ENCODE measurements at regions not wholly inside any gene's neighbourhood (a gene's known extent, or its start where the extent isn't known, plus 50 kb on each side); places are given as distances from the start of the nearest gene placed in this dataset.

DNA sequence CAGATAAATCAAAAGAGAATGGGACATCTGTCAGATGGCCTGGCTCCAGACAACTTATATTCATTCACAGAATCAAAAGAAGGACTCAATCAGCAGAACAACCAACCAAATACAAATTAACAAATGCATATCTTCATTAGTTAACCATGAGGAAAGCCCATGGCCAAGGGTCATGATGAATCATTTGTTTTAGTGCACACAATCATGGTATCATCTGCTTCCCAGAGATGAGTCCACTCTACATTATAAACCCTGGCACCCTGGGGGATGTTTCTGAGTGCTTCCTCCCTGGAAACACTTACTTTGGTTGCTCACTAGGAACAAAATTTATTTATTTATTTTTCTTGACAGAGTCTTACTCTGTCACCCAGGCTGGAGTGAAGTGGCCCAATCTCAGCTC lies 453.3 kb upstream of the HS3ST1 start:
- ATAC-seq (no peak), DNase-seq (no peak)
- Histone ChIP-seq H3K4me3 (no peak overlapping the region), H3K4me1 (no peaks in the 10 kb centered on the region), H3K27me3 (no peaks in the 10 kb centered on the region), H3K36me3 (no peaks in the 10 kb centered on the region), H3K9me3 (no peaks in the 10 kb centered on the region), H3K27ac (no peak overlapping the region)
- intact Hi-C loops (cut with DNase I) = no loop called here
- TF ChIP-seq, protein P1, sequence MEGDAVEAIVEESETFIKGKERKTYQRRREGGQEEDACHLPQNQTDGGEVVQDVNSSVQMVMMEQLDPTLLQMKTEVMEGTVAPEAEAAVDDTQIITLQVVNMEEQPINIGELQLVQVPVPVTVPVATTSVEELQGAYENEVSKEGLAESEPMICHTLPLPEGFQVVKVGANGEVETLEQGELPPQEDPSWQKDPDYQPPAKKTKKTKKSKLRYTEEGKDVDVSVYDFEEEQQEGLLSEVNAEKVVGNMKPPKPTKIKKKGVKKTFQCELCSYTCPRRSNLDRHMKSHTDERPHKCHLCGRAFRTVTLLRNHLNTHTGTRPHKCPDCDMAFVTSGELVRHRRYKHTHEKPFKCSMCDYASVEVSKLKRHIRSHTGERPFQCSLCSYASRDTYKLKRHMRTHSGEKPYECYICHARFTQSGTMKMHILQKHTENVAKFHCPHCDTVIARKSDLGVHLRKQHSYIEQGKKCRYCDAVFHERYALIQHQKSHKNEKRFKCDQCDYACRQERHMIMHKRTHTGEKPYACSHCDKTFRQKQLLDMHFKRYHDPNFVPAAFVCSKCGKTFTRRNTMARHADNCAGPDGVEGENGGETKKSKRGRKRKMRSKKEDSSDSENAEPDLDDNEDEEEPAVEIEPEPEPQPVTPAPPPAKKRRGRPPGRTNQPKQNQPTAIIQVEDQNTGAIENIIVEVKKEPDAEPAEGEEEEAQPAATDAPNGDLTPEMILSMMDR (IDR thresholded peaks at IDR 0.05) = no peak
- no peak for TF ChIP-seq POLR2A (IDR thresholded peaks at IDR 0.05)

DNA sequence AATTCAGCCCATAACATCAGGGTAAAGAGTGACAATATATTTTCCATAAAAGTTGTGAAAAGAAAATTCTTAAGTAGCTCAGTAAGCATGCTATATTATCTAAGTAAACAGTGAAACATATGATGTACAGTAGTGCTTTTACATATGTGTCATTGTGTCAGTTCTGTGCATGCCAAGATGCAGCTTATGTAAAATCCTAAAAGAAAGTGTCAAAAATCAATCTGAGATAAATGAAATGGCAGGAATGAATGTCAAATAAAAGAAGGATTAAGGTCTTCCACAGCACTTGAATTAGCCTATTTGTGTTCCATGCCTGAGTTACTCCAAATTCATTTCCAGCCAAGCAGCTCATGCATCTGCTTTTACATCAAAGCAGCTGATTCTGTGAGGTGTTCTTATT lies 452.7 kb upstream of the HS3ST1 start:
- TF ChIP-seq, protein P1 (IDR thresholded peaks at IDR 0.05) = no peak
- no peak for TF ChIP-seq POLR2A (IDR thresholded peaks at IDR 0.05)
- no peaks in the 10 kb centered on the region for H3K27me3 ChIP-seq
- H3K4me1 ChIP-seq = no peaks in the 10 kb centered on the region
- no peak for ATAC-seq
- no peaks in the 10 kb centered on the region for H3K36me3 ChIP-seq
- peaks cover 0 to 2% (median 0%) of the 10 kb centered on the region in 12 donors for H3K9me3 ChIP-seq
- no peak for DNase-seq
- intact Hi-C loops (cut with DNase I) = no loop called here
- H3K27ac ChIP-seq = no peak overlapping the region
- H3K4me3 ChIP-seq = no peak overlapping the region

DNA sequence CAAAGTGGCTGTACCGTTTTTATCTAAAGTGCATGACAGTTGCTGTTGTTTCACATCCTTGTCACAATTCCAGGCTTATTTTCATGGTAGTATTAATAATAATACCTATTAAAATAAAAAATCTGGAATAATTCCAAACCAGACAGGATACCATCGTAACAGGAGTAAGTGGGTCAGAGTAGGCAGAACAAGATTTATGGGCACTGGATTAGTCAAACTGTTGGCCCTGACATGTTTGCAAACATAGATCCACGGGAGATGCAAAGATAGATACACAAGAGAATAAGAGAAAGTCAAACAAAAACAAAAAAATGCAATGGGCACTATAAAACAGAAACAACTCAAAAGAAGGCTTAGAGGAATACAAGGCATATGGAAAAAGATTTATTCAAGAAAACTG lies 449.5 kb upstream of the HS3ST1 start:
- no peak for ATAC-seq
- H3K4me3 ChIP-seq = no peak overlapping the region
- H3K27me3 ChIP-seq = no peaks in the 10 kb centered on the region
- peaks cover 0 to 8% (median 0%) of the 10 kb centered on the region in 12 donors for H3K9me3 ChIP-seq
- no peak overlapping the region for H3K27ac ChIP-seq
- TF ChIP-seq, protein P1 (IDR thresholded peaks at IDR 0.05) = no peak
- TF ChIP-seq POLR2A (IDR thresholded peaks at IDR 0.05) = no peak
- H3K36me3 ChIP-seq = no peaks in the 10 kb centered on the region
- intact Hi-C loops (cut with DNase I) = no loop called here
- 53 to 66% (median 60%) methylated on average over 3 of the region's 3 CpGs for WGBS, 4 donors
- no peaks in the 10 kb centered on the region for H3K4me1 ChIP-seq
- no peak for DNase-seq

DNA sequence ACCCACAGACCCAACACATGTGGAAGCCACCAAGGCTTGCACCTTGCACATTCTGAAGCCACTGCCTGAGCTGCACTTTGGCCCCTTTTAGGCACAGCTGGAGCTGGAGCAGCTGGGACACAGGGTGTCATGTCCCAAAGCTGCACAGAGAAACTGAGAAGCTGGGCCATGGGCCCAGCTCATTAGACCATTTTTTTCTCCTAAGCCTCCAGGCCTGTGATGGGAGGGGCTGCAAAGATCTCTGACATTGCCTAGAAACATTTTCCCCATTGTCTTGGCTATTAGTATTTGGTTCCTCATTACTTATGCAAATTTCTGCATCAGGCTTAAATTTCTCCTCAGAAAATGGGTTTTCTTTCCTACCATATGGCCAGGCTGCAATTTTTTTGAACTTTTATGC lies 447.4 kb upstream of the HS3ST1 start:
- Histone ChIP-seq H3K4me3 (no peak overlapping the region), H3K9me3 (peaks cover 0 to 8% (median 0%) of the 10 kb centered on the region in 12 donors), H3K36me3 (no peaks in the 10 kb centered on the region), H3K27me3 (no peaks in the 10 kb centered on the region), H3K27ac (no peak overlapping the region), H3K4me1 (no peaks in the 10 kb centered on the region)
- ATAC-seq (no peak), DNase-seq (no peak)
- TF ChIP-seq POLR2A (IDR thresholded peaks at IDR 0.05) = no peak
- TF ChIP-seq, protein P1 (IDR thresholded peaks at IDR 0.05) = no peak
- intact Hi-C loops (cut with DNase I) = no loop called here

Measured in heart left ventricle (tissue), 16 donors.